ENCODE measurements at regions not wholly inside any gene's neighbourhood (a gene's known extent, or its start where the extent isn't known, plus 50 kb on each side); places are given as distances from the start of the nearest gene placed in this dataset.
"Not testable (repeated sequence)": the region's sequence is repeated elsewhere in the genome, so short reads cannot be mapped to it uniquely, and the experiment has no call there.

- peak; percentile 60 to 88 (median 80) for ATAC-seq
- Histone ChIP-seq H3K4me1 (peaks cover 0 to 13% (median 4%) of the 10 kb centered on the region in 12 donors), H3K27ac (no peak overlapping the region), H3K9me3 (no peaks in the 10 kb centered on the region), H3K4me3 (no peak overlapping the region), H3K27me3 (peaks cover 16 to 60% (median 37%) of the 10 kb centered on the region in 9 donors), H3K36me3 (no peaks in the 10 kb centered on the region)
- intact Hi-C loops (cut with DNase I): loop anchor here in 2 of 10 donors (10.0 kb wide), 2 partner anchors 87 to 97 kb away; no protein-coding TSS in a partner anchor
- TF ChIP-seq POLR2A (IDR thresholded peaks at IDR 0.05) (no peak), CTCF (IDR thresholded peaks at IDR 0.05) (peak in 10 of 12 donors; percentile 9 to 40 (median 22))
- peak in 1 of 5 donors; percentile 58 for DNase-seq
- WGBS, 4 donors: 70 to 78% (median 71%) methylated on average over 11 of the region's 11 CpGs
Observed at GRCh38 chr14:103281496-103282231, 52.4 kb upstream of the EIF5 start.

GRCh38 chr14:103282309-103282708 lies 51.7 kb upstream of the EIF5 start:
- Histone ChIP-seq H3K4me1 (peaks cover 0 to 13% (median 4%) of the 10 kb centered on the region in 12 donors), H3K27me3 (peaks cover 18 to 54% (median 34%) of the 10 kb centered on the region in 9 donors)
- intact Hi-C loops (cut with DNase I): loop anchor here in 2 of 10 donors (10.0 kb wide), 2 partner anchors 88 to 98 kb away; no protein-coding TSS in a partner anchor
- not testable (repeated sequence) for H3K36me3 ChIP-seq, H3K4me3 ChIP-seq, H3K27ac ChIP-seq, H3K9me3 ChIP-seq, ATAC-seq, DNase-seq
- 92 to 95% (median 93%) methylated on average over 16 to 17 of the region's 17 CpGs for WGBS, 4 donors

GRCh38 chr14:103282932-103283331 lies 51.1 kb upstream of the EIF5 start:
- no peak overlapping the region for H3K27ac ChIP-seq
- ATAC-seq: no peak
- no peak overlapping the region for H3K4me3 ChIP-seq
- no peak for TF ChIP-seq POLR2A (IDR thresholded peaks at IDR 0.05)
- no peak for TF ChIP-seq CTCF (IDR thresholded peaks at IDR 0.05)
- H3K27me3 ChIP-seq: peaks cover 14 to 50% (median 28%) of the 10 kb centered on the region in 9 donors
- WGBS, 4 donors: 78 to 86% (median 80%) methylated on average over 5 of the region's 5 CpGs
- intact Hi-C loops (cut with DNase I): loop anchor here in 2 of 10 donors (10.0 kb wide), 2 partner anchors 88 to 98 kb away; no protein-coding TSS in a partner anchor
- peaks cover 0 to 13% (median 4%) of the 10 kb centered on the region in 12 donors for H3K4me1 ChIP-seq
- no peaks in the 10 kb centered on the region for H3K9me3 ChIP-seq
- DNase-seq: no peak
- no peaks in the 10 kb centered on the region for H3K36me3 ChIP-seq

- Histone ChIP-seq H3K27me3 (peaks cover 5 to 40% (median 18%) of the 10 kb centered on the region in 9 donors), H3K4me3 (no peak overlapping the region), H3K36me3 (no peaks in the 10 kb centered on the region), H3K4me1 (peaks cover 0 to 8% (median 1%) of the 10 kb centered on the region in 12 donors), H3K9me3 (no peaks in the 10 kb centered on the region), H3K27ac (no peak overlapping the region)
- WGBS, 4 donors: 69 to 84% (median 79%) methylated on average over 10 to 12 of the region's 12 CpGs
- TF ChIP-seq CTCF (IDR thresholded peaks at IDR 0.05) (no peak), POLR2A (IDR thresholded peaks at IDR 0.05) (no peak)
- DNase-seq (no peak), ATAC-seq (no peak)
- intact Hi-C loops (cut with DNase I): loop anchor here in 2 of 10 donors (10.0 kb wide), 2 partner anchors 89 to 99 kb away; no protein-coding TSS in a partner anchor
Observed at GRCh38 chr14:103283916-103284315, 50.1 kb upstream of the EIF5 start.
